HG03066 (cell line): ENCODE measurements at regions not wholly inside any gene's neighbourhood (a gene's known extent, or its start where the extent isn't known, plus 50 kb on each side); places are given as distances from the start of the nearest gene placed in this dataset.

Experiments used
- ATAC-seq: cut with Tn5 transposase; IDR thresholded peaks from one replicate; pipeline ENCODE4 v1.9.1; 2021; ENCODE audit warnings: low read depth; ENCODE audit not compliant: unreplicated experiment

DNA sequence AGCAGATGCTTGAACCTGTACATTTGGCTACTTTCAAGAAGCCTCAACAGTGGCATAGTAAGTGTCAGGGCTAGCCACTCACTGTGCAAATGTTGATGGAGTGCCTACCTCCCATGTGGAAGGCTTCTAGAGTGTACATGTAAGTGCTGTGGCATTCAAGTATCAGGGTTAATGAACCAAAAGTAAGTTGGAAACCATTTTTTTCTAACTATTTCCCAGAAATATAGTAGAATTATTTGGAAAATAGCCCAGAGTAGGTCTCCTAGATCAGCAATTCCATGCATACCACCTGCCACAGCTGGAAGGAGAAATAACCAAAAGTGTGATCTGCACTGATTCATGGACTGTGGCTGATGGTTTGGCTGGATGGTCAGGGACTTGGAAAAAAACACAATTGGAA is 53.3 kb downstream of the FOXD1 start:
- ATAC-seq: no peak

DNA sequence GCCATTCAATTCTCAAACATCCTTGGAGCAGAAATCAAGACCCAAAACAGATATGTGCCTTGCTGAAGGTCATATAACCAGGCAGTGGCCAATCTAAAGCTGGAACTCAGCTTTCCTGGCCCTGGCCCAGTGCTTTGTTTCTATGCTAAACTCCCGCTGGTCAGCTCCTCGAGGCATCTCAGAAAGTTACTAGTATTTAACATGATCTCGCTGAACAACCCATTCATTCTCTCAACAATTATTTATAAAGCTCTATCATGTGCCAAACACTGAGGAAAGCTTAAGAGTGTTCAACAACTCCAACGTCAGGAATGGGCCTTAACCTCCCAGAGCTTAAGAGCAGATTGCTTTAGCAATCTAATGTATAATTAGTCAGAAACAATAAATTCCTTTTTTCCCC is 54.0 kb downstream of the FOXD1 start:
- no peak for ATAC-seq

DNA sequence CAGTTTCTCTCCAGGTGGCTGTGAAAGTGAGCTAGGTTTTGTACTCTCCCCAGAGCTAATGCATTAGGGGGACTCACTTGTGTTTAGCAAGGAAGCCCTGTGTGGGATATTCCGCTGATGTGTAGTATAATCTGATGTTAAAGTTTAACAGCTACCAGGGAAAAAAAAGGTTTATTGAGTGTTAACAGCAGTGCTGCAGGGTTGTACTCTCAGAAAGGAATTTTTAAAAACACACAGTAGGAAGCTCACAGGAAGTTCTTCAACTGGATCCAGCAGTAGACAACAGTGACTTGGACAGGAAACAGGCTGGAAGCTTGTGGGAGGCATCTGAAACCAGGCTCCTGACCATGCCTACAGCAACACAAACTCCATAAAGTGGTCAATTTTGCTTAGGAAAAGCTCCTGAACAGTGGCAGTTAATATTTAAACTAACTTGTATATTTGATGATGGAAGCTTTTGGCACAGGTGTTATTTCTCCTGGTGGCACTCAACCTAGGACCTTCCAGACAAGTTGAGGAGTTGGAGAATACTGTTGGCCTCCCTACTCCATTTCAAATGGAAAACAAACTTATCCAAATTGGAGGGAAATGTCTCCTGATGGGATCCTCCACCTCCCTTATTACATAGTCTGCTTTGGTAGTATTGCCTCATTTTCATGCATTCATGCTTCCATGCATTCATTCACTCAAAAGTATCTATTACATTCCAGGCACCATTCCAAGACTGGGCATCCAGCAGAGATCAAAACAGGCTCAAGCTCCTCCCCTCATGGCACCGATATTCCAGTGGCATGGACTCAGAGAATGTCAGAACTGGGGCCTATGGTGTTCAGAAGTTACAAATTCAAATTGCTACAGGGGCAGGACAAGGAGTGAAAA is 54.7 kb downstream of the FOXD1 start:
- ATAC-seq: no peak

DNA sequence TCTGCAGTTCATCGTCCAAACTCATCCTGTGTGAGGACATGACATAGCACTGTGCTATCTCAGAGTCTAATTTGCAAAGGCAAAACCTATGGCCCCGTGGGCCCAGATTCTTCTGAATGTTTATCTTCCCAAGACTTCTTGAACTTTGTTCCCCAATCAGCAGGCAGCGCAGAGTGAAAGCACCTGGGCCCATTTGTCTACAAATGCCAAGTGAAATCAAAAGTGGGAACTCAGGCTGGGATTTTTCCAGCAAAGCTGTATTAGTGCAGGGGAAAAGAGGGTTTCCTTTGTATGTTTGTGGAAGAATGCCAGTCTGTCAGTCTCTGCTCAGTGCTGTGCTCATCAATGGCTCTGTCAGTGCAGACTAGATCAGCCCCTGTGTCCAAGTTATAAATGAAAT is 55.8 kb downstream of the FOXD1 start:
- ATAC-seq: no peak

DNA sequence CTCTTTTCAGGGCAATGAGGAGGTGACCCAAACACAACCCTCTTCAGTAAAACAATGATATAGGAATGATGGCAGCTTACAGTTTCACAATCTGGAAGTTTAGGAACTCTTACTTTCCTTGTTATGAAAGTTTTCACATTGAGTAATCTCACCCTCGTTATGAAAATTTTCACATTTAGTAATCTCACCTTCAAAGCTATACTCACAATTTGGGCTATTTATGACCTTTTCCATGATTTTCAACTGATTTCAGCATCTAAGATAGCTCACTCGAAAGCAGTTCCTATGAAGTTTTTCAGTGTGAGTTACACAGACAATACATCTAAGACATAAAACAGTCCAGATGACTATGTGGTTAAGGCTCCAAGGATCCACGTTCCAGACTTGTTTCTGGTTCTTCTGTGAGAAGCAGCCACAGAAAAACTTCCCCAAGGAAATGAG is 57.1 kb downstream of the FOXD1 start:
- ATAC-seq: no peak

DNA sequence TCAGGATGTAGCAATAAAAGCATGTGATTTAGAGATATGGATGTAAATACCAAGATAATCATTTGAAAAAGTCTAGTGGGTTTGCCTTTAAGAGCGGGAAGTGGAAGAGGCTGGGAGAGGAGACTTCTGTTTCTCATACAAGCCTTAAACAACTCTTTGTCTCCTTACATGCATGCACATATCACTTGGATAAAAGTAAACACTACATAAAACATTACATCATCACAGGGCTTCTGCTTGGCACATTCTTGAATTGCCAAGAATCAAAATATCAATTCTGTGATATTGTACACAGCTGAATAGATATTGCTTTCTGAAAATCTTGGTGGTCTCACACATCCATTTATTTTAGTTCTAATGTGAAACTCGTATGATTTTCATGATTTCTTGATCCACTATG is 57.6 kb downstream of the FOXD1 start:
- ATAC-seq: no peak

DNA sequence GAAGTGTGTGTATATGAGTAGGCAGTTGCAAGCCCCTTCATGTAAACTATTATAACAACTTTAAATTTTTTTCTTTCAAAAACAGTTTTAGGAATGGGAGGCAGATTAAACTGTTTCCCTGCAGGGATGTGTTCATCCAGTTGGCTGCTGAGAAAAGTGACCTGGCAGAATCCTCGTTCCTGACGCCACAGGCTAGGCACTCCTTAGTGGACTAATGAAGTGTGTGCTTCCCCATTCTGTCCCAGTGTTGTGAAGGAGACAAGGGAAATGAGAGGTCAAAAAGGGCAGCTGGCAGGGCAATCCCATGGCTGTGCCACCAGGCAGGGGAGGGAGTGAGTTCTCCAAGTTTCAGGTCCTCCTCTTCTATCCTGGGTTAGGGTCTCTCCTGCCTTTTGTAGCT is 59.8 kb downstream of the FOXD1 start:
- no peak for ATAC-seq

DNA sequence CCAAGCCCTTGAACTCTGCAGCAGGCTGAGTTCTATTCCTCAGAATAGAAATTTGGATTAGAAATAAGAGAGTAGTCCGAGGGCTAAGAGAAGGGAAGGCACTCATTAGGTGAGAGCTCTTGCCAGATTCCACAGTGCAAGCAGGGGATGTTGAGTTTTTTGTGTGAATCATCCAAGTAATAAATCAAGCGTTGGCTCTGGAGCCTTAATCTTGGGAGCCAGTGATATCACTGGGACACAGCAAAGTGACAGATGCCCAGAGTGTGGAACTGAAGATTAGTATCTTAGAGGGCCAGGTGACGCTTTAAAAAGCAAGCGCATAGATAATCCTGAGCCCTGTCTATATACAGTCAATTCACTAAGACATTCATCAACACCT is 60.3 kb downstream of the FOXD1 start:
- no peak for ATAC-seq

DNA sequence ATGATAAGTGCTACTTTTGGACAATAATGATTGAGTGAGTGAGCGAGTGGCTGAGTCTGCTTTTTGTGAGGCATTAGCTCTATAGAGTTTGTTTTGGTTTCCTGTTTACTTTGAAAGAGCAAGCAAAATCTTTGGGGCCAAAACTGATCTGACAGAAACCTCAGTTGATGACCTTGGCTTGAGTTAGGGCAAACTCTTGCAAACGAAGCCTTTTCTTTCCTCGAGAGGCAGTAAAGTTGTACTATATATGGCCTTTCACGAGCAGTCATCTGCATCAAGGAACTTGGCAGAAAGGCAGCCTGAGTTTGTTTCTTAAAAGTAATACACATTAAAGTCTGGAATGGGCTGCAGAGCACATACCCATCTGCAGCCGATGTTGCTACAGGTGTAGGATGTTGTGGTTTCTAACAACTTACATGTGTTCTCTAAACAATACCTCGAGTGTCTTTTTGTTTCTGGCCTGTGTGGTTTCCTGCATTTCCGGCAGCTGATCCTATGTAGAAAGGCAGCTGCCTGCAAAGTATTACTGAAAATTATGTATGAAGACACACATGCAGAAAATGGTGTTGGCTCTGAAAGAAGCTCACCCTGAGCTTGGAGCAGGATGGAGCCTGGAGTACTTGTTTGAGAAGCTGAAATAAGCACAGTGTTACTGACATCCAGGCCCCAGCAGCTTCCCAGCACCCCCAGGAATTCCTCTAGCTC is 60.8 kb downstream of the FOXD1 start:
- peak; percentile 92 for ATAC-seq

DNA sequence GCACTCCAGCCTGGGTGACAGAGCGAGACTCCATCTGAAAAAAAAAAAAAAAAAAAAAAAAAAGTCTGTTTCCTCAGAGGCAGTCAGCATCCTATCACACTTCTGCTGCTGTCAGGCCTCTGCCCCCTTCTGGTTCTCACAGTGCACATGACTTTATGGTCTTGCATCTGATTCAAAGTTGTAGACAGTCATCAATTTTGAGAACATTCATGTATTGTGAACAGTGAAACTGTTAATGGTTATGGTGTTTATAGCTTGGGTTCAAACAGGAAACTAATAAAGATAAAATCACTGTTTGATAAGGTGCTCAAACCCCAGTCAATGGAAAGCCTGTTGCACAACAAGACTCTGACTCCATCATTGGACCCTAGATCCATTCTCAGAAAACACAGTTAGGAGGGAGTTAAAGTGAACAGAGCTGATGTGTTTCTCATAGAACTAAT is 61.4 kb downstream of the FOXD1 start:
- no peak for ATAC-seq

DNA sequence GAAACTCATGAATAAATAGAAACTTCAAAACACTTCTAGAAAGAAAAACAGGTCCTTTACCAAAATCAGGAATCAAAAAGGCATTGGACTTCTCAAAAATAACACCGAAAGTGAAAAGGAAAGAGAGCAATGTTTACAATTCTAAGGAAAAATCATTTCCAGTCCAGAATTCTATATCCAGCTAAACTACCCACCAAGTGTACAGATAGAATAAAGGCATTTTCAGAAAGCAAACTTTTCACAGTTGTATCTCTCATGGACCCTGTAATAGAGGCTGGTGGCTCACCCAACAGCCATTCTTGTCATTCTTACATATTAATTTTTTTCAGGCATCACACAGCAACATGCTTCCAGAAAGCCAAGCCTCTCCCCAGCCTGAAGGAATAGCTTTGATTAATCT is 63.7 kb downstream of the FOXD1 start:
- no peak for ATAC-seq

DNA sequence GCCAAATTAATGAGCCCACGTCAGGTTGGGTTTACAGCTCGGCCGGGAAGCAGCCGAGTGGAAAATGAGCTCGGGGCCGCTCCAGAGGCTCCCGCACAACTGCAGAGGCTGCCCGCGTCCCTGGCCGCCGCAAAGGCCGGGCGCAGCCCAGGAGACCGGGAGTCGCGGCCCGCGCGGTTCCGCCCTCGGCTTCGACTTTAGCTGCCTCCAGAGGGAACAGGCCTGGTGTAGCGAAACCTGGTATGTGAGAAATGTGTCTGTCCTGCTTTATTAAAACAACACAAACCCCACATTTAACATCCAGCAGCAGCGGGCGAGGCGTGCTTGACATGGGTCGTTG is 66.2 kb downstream of the FOXD1 start:
- no peak for ATAC-seq

DNA sequence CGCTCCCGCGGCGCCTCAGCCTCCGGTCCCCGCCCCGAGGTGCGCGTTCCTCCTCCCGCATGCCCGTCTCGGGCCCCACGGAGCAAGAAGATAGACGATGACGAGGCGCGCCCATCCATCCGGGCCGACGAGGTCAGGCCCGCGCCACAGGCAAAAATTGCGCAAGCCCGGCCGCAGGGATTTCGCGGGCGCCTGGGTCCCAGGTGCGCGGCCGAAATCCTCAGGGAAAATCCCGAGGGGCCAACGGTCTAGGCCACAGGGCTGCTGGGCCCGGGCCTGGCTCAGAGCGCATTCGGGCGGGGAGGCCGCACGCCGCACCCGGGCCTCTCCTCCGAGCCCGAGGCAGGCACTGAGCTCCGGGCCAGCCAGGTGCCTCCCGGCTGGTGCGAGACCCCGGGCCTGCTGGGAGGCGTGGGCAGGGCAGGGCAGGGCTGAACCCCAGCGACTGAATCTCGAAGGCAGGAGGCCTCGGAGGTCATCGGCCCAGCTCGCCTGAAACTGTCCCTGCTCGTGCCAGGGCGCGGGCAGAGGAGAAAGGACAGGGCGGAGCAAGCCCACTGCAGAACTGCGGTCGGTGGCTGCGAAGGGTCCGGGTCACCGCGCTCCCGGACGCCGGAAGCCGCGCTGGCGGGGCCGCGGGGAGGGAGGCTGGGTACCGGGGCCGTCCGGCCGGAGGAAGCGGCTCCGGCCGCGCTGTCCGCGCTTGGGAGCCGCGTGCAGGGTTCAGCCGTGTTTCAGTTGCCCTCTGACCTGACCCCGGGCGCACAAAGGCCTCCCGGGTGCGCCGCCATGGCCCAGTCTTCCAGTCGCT is 66.8 kb downstream of the FOXD1 start:
- ATAC-seq: no peak

DNA sequence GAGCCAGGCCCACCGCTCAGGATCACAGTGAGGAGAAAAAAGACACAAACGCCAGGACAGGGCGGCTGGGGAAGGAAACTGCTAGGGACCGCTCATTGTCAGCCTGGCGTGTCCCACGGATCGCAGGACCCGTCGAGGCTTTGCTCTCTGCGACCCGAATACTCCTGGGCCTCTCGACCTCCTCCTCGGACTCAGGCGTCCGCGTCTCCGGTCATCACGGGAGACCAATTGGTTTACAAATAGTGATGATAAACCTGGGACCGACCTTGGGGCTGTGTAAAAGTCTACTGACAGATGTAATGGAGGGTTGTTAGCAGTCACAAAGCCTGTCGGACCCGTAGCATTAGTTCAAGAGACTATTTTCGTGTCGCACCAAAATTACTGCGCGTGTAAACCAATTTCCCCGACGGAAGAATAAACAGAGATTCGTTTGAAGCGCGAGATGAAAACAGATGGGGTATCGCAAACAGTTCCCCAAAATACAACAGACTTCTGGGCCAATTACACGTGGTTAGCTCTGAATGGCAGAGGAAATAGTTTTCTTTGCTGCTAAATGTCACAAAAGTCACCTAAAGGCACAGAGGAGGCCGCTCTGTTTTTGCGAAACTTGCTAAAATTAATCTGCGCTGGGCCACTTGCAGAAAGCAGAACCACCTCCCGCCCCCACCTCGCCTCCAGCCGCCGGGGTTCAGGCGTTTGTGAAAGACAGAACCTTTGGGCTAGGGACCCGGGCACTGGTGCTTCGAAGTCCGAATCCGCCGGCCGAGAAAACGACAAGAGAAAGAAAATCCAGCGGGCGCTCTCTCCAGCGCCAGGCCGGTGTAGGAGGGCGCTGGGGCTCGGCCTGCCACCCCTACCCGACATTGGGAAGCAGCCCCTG is 67.6 kb downstream of the FOXD1 start:
- ATAC-seq: no peak

DNA sequence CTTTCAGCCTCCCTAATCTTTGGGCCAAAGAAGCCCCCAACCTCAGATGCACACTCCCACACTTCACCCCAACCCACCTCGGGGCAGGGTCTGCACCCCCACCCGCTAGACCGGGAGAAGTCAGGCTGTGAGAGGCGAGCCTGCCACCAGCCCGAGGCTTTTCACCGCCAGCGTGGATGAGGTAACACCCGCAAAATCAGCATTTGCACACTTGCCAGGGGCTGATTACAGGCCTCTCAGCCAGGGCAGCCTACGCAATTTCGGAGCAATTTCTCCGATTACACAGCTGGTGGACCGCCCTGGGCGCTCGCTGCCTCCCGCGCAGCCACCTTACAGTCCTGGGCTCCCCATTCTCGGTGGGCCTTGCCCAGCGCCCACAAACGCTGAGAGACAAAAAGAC is 68.5 kb downstream of the FOXD1 start:
- no peak for ATAC-seq

DNA sequence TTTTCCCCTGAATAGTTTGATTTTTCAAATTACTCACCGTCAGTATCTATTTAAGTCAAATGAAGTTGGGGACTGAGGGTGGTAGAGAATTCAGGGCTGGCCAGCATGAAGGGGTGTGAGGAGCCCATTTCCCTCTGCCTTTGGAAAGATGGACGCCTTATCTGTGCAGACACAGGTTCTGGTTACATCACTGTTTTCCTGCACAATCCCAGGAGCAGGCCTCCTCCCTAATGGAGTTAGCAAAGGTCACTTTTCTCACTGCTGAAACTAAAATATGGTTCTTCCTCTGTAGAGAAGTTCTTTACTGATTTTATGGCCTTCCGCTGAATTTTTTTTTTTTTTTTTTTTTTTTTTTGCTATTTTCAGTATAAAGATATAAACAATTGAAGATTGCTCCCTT is 69.1 kb downstream of the FOXD1 start:
- ATAC-seq: no peak

DNA sequence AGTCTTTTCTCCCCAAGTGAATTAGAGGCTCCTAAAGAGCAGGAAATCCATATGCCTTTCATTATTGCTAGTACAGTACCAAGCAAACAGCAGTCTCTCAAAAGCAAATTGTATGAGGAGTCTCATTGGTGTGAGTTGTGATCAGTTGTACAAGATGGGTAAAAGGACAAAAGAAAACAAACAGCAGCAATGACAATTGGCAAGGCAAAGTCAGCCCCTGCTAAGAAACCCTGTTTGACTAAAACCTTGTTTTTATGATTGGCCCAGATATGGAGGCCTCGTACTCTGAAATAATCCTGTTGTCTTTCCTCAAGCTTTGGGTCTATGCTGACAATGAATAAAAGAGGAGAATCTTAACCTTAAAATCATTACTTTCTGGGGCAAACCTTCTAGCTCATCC is 69.8 kb downstream of the FOXD1 start:
- ATAC-seq: no peak

DNA sequence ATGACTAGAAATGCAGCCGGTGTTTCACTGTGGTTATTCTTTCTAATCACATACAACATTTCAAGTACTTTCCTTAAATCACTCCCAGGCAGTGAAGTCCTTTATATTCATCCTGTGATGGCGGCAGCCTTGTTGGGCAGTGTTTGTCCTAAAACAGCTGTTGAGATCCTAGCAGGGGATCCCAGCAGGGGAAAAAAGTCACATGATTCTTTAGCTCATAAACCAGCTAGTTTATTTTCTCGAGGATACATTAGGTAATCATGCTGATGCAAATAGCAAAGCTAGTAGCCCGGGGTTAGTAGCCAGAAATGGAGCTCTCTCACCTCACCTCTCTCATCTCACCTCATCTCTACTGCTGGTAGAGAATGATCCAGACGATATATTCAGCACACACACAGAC is 70.5 kb downstream of the FOXD1 start:
- no peak for ATAC-seq

DNA sequence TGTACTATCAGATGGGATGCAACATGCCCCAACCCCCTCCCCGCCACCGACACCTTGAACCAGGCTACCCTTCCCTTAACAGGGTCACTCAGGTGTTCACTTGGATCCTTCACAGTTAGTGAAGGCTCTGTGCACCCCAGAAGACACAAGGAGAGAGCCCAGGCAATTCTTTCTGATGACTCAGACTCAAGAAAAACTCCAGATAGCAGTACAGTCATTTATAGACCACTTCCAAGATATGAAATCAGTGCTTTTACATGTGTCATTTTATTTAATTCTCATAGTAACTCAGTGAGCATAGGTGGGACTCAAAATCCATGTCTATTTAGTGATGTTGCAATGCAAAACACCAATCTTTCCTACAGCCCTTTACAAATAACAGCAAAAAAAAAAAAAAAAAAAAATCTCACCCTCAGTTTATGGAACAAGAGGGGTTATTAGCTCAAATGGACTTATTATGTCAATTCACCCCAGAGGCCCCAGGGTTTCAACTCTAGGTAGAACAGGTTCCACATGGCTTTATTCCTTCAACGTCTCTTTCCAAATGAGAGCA is 71.9 kb downstream of the FOXD1 start:
- no peak for ATAC-seq

DNA sequence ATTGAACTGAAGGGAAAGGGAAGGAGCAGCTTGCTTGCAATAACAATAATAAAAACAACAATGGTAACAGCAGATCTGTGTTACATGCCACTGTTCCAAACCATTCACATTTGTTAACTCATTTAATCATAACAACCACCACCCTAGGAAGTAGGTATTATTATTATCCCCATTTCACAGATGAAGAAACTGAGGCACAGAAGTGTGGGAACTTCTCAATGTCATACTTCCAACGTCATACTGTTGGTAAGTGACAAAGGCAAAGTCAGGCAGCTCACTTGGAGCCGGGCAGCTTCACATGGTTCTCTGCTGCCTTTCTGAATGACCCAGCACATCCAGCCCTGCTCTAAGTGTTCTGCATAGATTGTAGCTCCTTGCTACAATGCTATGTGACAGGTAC is 72.6 kb downstream of the FOXD1 start:
- no peak for ATAC-seq
